HG03558 (cell line): ENCODE measurements at regions not wholly inside any gene's neighbourhood (a gene's known extent, or its start where the extent isn't known, plus 50 kb on each side); places are given as distances from the start of the nearest gene placed in this dataset.
"Not testable (repeated sequence)": the region's sequence is repeated elsewhere in the genome, so short reads cannot be mapped to it uniquely, and the experiment has no call there.

Experiments used
- ATAC-seq: cut with Tn5 transposase; IDR thresholded peaks from one replicate; pipeline ENCODE4 v1.9.1; 2021; ENCODE audit warnings: moderate number of reproducible peaks; ENCODE audit not compliant: unreplicated experiment; ENCODE audit errors: extremely low read depth

DNA sequence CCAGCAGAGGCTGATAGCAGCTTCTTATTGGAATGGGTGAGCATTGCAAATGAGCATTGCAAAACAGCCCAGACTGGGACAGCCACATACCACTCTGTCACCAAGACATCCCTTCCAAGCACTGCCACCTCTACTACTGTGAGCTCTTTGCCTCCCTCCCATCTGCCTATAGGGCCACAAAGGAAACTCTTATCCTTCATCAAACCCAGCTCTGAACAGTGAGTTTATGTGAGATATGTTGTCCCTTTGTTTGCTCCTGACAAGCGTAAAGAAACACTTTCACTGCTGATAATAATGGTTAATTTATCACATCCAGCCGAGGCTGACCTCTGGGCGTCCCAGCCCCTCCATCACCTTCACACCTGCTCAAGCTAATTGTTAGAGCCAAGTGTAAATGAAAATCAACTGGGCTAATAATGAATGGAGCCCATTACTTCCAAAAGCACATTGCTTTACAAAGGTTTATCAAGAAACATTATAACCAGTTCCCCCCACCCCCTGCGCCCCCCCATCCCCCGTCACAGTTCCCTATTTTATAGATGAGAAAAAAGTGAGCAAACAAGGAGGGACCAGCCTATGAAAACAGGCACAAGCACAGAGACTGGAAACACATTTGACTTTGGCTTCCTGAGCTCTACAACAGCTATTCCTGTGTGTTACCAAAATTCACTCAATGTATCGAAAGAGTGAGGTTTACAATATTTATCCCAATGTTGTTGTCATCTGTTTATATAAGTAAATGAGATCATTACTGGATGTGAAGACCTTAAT lies 146.3 kb downstream of the ANXA2 start:
- no peak for ATAC-seq

GRCh38 chr15:60254416-60254815 lies 143.4 kb downstream of the ANXA2 start:
- no peak for ATAC-seq

GRCh38 chr15:60255390-60255789 lies 142.4 kb downstream of the ANXA2 start:
- ATAC-seq: peak; percentile 77

DNA sequence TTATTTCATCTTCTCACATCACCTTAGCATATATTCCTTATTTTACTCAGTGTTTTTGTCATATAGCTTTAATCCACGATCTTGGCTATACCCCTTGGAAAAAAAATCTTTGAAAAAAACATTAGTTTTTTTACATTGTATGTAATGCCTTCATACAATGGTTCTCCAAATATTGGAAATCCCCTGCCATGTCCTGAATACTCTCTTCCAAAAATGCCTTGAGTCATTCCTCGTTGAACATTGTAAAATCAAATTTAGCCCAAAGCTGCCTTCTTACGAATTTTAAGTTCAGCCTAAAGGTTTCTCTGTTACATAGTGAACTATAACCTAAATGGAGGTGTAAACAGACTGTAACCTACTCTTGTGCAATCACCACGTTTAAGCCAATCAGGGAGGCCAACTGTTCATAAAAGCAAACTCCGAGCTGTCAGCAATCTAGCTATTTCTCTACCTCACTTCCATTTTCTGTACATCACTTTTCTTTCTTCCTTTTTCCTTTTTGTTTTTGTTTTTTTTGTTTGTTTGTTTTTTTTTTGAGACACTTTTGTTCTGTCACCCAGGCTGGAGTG lies 140.1 kb downstream of the ANXA2 start:
- no peak for ATAC-seq

DNA sequence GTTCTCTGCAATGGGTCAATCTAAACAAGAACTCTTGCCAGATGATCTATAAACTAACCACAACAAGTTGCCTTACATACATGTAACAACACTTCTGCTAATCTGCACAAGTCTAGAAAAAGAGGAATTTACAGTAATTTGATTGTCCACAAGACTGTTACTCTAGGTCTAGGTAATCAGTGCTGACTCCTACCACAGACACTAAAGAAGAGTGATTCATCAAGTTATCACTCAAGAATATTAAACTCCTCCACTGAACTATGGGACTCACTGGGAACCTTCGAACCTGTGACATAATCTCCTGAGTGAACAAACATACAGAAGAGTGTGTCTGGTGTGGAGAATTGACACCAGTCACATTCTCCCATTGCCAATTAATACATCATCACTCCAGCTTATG lies 138.3 kb downstream of the ANXA2 start:
- no peak for ATAC-seq

- ATAC-seq: no peak
These were observed 133.7 kb downstream of the ANXA2 start for GRCh38 chr15:60264088-60264487.

- ATAC-seq: no peak
These were observed 133.2 kb downstream of the ANXA2 start for GRCh38 chr15:60264566-60264965.

DNA sequence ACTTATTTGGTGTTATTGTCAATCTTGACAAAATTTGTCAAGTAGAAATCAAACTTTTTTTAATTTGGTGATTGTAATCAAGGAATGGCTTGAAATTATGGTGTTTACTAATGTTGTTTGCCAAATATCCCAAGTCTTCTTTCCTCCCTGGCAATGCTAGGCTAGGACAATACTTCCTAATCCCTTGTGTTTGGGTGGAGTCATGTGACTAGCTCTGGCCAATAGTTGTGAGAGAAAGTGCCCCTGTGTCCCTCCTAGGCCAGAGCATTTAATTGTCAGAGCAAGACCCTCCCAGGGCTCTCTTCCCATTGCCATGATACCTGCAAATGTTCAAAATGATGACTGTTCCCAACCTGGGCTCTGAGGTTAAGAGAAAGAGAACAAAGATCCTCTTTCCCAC lies 132.7 kb downstream of the ANXA2 start:
- no peak for ATAC-seq

DNA sequence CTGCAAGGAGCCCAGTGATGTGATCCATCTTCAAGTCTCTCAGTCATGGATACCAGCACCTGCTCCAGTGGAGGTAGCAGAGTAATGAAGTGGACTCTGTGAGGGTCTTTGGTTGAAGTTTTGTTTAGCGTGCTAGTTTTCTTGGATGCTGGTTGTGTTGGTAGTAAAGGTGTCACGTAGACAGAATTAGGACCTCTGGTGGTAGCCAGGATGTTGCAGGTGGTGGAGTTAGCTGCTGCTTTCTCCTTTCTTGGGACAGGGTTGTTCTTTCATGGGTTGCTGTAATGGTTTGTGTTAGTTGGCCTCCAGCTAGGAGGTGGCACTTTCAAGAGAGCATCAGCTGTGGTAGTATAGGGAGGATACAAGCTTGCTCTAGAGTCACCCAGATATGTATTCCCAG lies 125.2 kb downstream of the ANXA2 start:
- no peak for ATAC-seq

- no peak for ATAC-seq
These were observed 122.2 kb downstream of the ANXA2 start for GRCh38 chr15:60275624-60276023.

GRCh38 chr15:60278879-60279278 lies 118.9 kb downstream of the ANXA2 start:
- ATAC-seq: no peak

GRCh38 chr15:60280259-60280658 lies 117.5 kb downstream of the ANXA2 start:
- ATAC-seq: no peak

DNA sequence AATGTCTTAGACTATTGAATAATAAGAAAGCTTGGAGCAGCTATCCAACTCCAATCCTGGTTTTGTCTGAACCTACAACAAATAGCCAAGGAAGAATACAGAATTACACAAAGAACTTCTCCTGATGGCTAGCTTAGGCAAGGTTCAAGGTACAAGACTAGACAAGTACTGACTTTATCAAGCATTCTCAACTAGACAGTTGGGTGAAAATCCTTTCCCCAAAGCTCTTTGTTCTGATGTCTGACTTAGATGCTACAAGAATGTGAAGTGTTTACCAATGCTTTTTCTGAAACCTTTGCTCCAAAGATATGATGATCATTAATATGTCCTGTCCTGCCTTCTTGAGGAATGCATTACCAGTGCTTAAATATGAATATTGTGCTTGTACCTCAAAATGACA lies 113.8 kb downstream of the ANXA2 start:
- no peak for ATAC-seq

- not testable (repeated sequence) for ATAC-seq
These were observed 101.9 kb downstream of the ANXA2 start for GRCh38 chr15:60295901-60296300.

GRCh38 chr15:60297047-60297446 lies 100.7 kb downstream of the ANXA2 start:
- ATAC-seq: no peak
